ENCODE measurements at regions not wholly inside any gene's neighbourhood (a gene's known extent, or its start where the extent isn't known, plus 50 kb on each side); places are given as distances from the start of the nearest gene placed in this dataset.

GRCh38 chr9:105908069-105908468 lies 213.7 kb downstream of the TMEM38B start:
- intact Hi-C loops (cut with DNase I), result loop anchor here in 2 of 10 donors (10.0 kb wide), 2 partner anchors 107 to 957 kb away; partner anchors contain the start of gene ZNF462 (in 1 of the 2)
- DNase-seq (no peak), ATAC-seq (no peak)
- Histone ChIP-seq H3K36me3 (no peaks in the 10 kb centered on the region), H3K27me3 (no peaks in the 10 kb centered on the region), H3K9me3 (peaks cover 0 to 2% (median 0%) of the 10 kb centered on the region in 12 donors), H3K27ac (no peak overlapping the region), H3K4me1 (peaks cover 0 to 6% (median 0%) of the 10 kb centered on the region in 12 donors), H3K4me3 (no peak overlapping the region)
- WGBS, 4 donors, result 76 to 91% (median 87%) methylated on average over 2 of the region's 2 CpGs
- TF ChIP-seq CTCF (IDR thresholded peaks at IDR 0.05) (no peak), POLR2A (IDR thresholded peaks at IDR 0.05) (no peak)

GRCh38 chr9:105911104-105911911 lies 217.0 kb downstream of the TMEM38B start:
- Histone ChIP-seq H3K9me3 (peaks cover 0 to 2% (median 0%) of the 10 kb centered on the region in 12 donors), H3K27me3 (no peaks in the 10 kb centered on the region), H3K27ac (no peak overlapping the region), H3K4me1 (peaks cover 0 to 6% (median 0%) of the 10 kb centered on the region in 12 donors), H3K36me3 (no peaks in the 10 kb centered on the region), H3K4me3 (no peak overlapping the region)
- ATAC-seq, result no peak
- TF ChIP-seq CTCF (IDR thresholded peaks at IDR 0.05), result no peak
- no peak for TF ChIP-seq POLR2A (IDR thresholded peaks at IDR 0.05)
- intact Hi-C loops (cut with DNase I), result loop anchor here in 1 of 10 donors (10.0 kb wide), 1 partner anchor 313 kb away; no protein-coding TSS in a partner anchor
- 56 to 66% (median 59%) methylated on average over 5 of the region's 5 CpGs for WGBS, 4 donors
- no peak for DNase-seq

DNA sequence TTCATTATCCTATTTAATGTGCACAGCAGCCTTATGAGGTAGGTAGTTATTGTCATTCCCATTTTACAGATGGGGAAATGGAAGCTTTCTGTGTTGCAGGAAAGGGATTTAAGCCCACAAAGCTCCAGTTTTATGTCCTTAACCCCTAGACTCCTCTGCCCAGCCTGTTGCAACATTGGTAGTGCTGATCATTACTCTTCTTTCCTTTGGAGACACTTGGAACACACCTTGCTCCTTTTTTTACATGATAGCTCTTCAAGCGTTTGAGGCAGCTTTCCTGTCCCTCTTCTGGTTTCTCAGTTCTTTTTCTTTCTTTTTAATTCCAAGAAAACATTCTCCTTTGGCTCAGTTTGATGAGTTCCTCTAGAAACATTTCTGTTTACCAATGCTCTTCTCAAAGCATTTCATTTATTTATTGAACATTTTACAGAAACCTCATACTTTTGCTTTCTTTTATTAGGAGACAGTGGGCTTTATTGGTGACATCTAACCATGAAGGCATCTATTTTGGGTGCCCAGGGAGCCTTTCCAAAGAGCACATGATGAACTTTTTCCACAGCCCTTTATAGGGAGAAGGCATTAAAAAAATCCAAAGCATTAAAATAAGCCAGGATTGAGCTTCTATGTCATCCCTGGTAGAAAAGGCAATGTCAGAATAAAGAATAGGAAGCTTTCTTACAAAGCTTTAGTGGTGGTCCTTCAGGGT lies 218.0 kb downstream of the TMEM38B start:
- 55 to 83% (median 73%) methylated on average over 1 of the region's 1 CpG for WGBS, 4 donors
- TF ChIP-seq POLR2A (IDR thresholded peaks at IDR 0.05), result no peak
- TF ChIP-seq CTCF (IDR thresholded peaks at IDR 0.05), result no peak
- ATAC-seq (no peak), DNase-seq (no peak)
- no peak overlapping the region for H3K4me3 ChIP-seq
- peaks cover 0 to 6% (median 0%) of the 10 kb centered on the region in 12 donors for H3K4me1 ChIP-seq
- no peaks in the 10 kb centered on the region for H3K36me3 ChIP-seq
- intact Hi-C loops (cut with DNase I), result loop anchor here in 1 of 10 donors (10.0 kb wide), 1 partner anchor 312 kb away; no protein-coding TSS in a partner anchor
- H3K9me3 ChIP-seq, result no peaks in the 10 kb centered on the region
- H3K27me3 ChIP-seq, result no peaks in the 10 kb centered on the region
- H3K27ac ChIP-seq, result no peak overlapping the region

Data from heart left ventricle (tissue), 16 donors.